SK-N-SH (cell line): ENCODE measurements at regions not wholly inside any gene's neighbourhood (a gene's known extent, or its start where the extent isn't known, plus 50 kb on each side); places are given as distances from the start of the nearest gene placed in this dataset.
A peak's percentile ranks its signal among the peaks of the same experiment; 100 is the strongest.

ENCODE experiments used
- CTCF ChIA-PET: fragments of 300-600, 350-600 bp; formaldehyde crosslinking; extraction: SDS; loops from one replicate; lab custom pipeline; 2021; lab: Yijun Ruan, JAX
- POLR2A ChIA-PET: fragments of 350-600 bp; sonication (Branson Sonifier 250); formaldehyde crosslinking; extraction: SDS; loops from one replicate; lab custom pipeline; 2020; ENCODE audit warnings: antibody characterized with exemption, inconsistent platforms; lab: Yijun Ruan, JAX
- DNase-seq: peaks from one replicate; pipeline ENCODE4 v3.0.0; 2012
- H2AFZ ChIP-seq: fragments of 200-600 bp; sonication (generic); 2 replicates; pipeline ENCODE4 v1.8.1; 2016; ENCODE audit warnings: antibody characterized with exemption, mild to moderate bottlenecking, low read depth
- H3F3A ChIP-seq: fragments of 200-600 bp; sonication (generic); replicated peaks from 2 replicates; pipeline ENCODE3; 2016; ENCODE audit warnings: antibody characterized with exemption, mild to moderate bottlenecking; ENCODE audit not compliant: insufficient read depth
- H3K27ac ChIP-seq, 2 experiments: fragments of 200-500 bp in 1 of 2; fragments of 200-600 bp in 1 of 2; sonication (Bioruptor generic) in 1 of 2; sonication (generic), shearing (Covaris generic) in 1 of 2; 2 replicates each; pipeline versions ENCODE4 v1.5.1 to v1.6.1; 2014 to 2016; ENCODE audit warnings: low read depth in 2 of 2, inconsistent platforms in 1 of 2, low read length in 1 of 2, mild to moderate bottlenecking in 1 of 2, mixed read lengths in 1 of 2
- H3K27me3 ChIP-seq: fragments of 200-600 bp; sonication (generic), shearing (Covaris generic); 2 replicates; pipeline ENCODE4 v1.6.1; 2016; ENCODE audit warnings: mixed run types; ENCODE audit not compliant: insufficient read depth
- H3K36me3 ChIP-seq, 2 experiments: fragments of 200-500 bp in 1 of 2; fragments of 200-600 bp in 1 of 2; sonication (Bioruptor generic) in 1 of 2; sonication (generic) in 1 of 2; replicated peaks in 1 of 2; 2 replicates each; pipeline versions ENCODE3 to v1.5.1; 2014 to 2016; ENCODE audit warnings: low read length in 1 of 2, mild to moderate bottlenecking in 1 of 2; ENCODE audit not compliant: insufficient read depth in 2 of 2, control insufficient read depth in 1 of 2
- H3K4me1 ChIP-seq, 2 experiments: fragments of 200-500 bp in 1 of 2; fragments of 200-600 bp in 1 of 2; sonication (Bioruptor generic) in 1 of 2; sonication (generic), shearing (Covaris generic) in 1 of 2; 2 replicates each; pipeline versions ENCODE4 v1.5.1 to v1.6.1; 2014 to 2016; ENCODE audit warnings: low read depth in 1 of 2, low read length in 1 of 2, mixed run types in 1 of 2; ENCODE audit not compliant: insufficient read depth in 2 of 2, control insufficient read depth in 1 of 2
- H3K4me2 ChIP-seq: fragments of 200-600 bp; sonication (generic), shearing (Covaris generic); 2 replicates; pipeline ENCODE4 v1.6.1; 2017; ENCODE audit warnings: mixed run types
- H3K4me3 ChIP-seq, 2 experiments: fragments of 200-500 bp in 1 of 2; fragments of 200-600 bp in 1 of 2; sonication (Bioruptor generic) in 1 of 2; sonication (generic), shearing (Covaris generic) in 1 of 2; 2 replicates each; pipeline versions ENCODE4 v1.5.1 to v1.8.1; 2014 to 2016; ENCODE audit warnings: low read depth in 2 of 2, inconsistent platforms in 1 of 2, low read length in 1 of 2, mild to moderate bottlenecking in 1 of 2, mixed read lengths in 1 of 2, moderate library complexity in 1 of 2
- H3K79me2 ChIP-seq: fragments of 200-600 bp; sonication (generic); 2 replicates; pipeline ENCODE4 v1.8.1; 2017; ENCODE audit warnings: mild to moderate bottlenecking; ENCODE audit not compliant: insufficient read depth
- H3K9ac ChIP-seq: fragments of 200-600 bp; sonication (generic); 2 replicates; pipeline ENCODE4 v1.6.1; 2017; ENCODE audit warnings: mixed run types
- H3K9me2 ChIP-seq: fragments of 200-600 bp; sonication (generic); 2 replicates; pipeline ENCODE4 v1.6.1; 2017; ENCODE audit warnings: mixed run types
- H3K9me3 ChIP-seq: fragments of 200-600 bp; sonication (generic); 2 replicates; pipeline ENCODE4 v1.6.1; 2017; ENCODE audit warnings: mixed run types, mild to moderate bottlenecking, moderate library complexity
- H4K20me1 ChIP-seq: fragments of 200-600 bp; sonication (generic); 2 replicates; pipeline ENCODE4 v1.6.1; 2017; ENCODE audit warnings: mild to moderate bottlenecking, mixed run types; ENCODE audit not compliant: insufficient read depth
- CHD2 ChIP-seq: fragments of 150-350 bp; IDR thresholded peaks from 2 replicates; pipeline ENCODE4 v1.6.1; 2018; ENCODE audit warnings: low read length; ENCODE audit not compliant: partially characterized antibody
- EP300 ChIP-seq, 2 experiments: IDR thresholded peaks; 2 replicates each; pipeline versions ENCODE4 v1.4.0 to v1.6.1; 2012; ENCODE audit warnings: borderline replicate concordance in 1 of 2, low read depth in 1 of 2, low read length in 1 of 2
- EZH2phosphoT487 ChIP-seq: fragments of 200-600 bp; sonication (generic); IDR thresholded peaks from 2 replicates; pipeline ENCODE4 v1.6.1; 2017; ENCODE audit warnings: low read depth, mixed run types, mild to moderate bottlenecking, antibody characterized with exemption, moderate library complexity, borderline replicate concordance
- FOXJ3 ChIP-seq: sonication (generic); formaldehyde crosslinking; IDR thresholded peaks from 2 replicates; pipeline ENCODE4 v1.5.1; 2020; ENCODE audit warnings: mild to moderate bottlenecking, missing genetic modification reagents
- GABPA ChIP-seq: IDR thresholded peaks from 2 replicates; pipeline ENCODE4 v1.4.0; 2012; ENCODE audit warnings: low read depth, mild to moderate bottlenecking
- GATA2 ChIP-seq: sonication (generic); formaldehyde crosslinking; IDR thresholded peaks from 2 replicates; pipeline ENCODE4 v1.5.0; 2020; ENCODE audit warnings: mild to moderate bottlenecking, missing genetic modification reagents
- IRF3 ChIP-seq: fragments of 150-350 bp; IDR thresholded peaks from 2 replicates; pipeline ENCODE4 v1.6.1; 2016; ENCODE audit warnings: mild to moderate bottlenecking, low read depth, low read length
- MEF2A ChIP-seq: IDR thresholded peaks from 2 replicates; pipeline ENCODE4 v1.4.0; 2012; ENCODE audit warnings: low read depth, borderline replicate concordance
- MXI1 ChIP-seq: IDR thresholded peaks from 2 replicates; pipeline ENCODE4 v1.6.1; 2012; ENCODE audit warnings: mild to moderate bottlenecking, low read depth, low read length, improper control_type of control experiment
- RCOR1 ChIP-seq: fragments of 150-350 bp; IDR thresholded peaks from 2 replicates; pipeline ENCODE4 v1.6.1; 2017; ENCODE audit warnings: antibody characterized with exemption, low read length
- RFX5 ChIP-seq: IDR thresholded peaks from 2 replicates; pipeline ENCODE4 v1.6.1; 2012; ENCODE audit warnings: mild to moderate bottlenecking, improper control_type of control experiment, low read length
- SMC3 ChIP-seq: IDR thresholded peaks from 2 replicates; pipeline ENCODE4 v1.6.1; 2012; ENCODE audit warnings: low read depth, low read length, improper control_type of control experiment
- TEAD4 ChIP-seq: IDR thresholded peaks from 2 replicates; pipeline ENCODE4 v1.4.0; 2012; ENCODE audit warnings: mild to moderate bottlenecking, borderline replicate concordance; ENCODE audit not compliant: insufficient read depth
- YY1 ChIP-seq: IDR thresholded peaks from 2 replicates; pipeline ENCODE4 v1.4.0; 2012; ENCODE audit warnings: low read depth, mild to moderate bottlenecking
- ZBTB33 ChIP-seq: IDR thresholded peaks from 2 replicates; pipeline ENCODE4 v1.4.0; 2012; ENCODE audit warnings: low read depth, borderline replicate concordance
- whole genome bisulfite sequencing: methylation state at CpG from one replicate; pipeline ENCODE4 v1.1.6; 2017; ENCODE audit warnings: low lambda C conversion rate; 5-methylcytosine and 5-hydroxymethylcytosine counted together
- TF ChIP-seq, protein P1 (sequence below): IDR thresholded peaks from 2 replicates; pipeline ENCODE4 v1.6.1; 2012; ENCODE audit warnings: mild to moderate bottlenecking, low read depth, low read length, moderate library complexity
- TF ChIP-seq, protein P2 (sequence below): fragments of 200-600 bp; sonication (generic); IDR thresholded peaks from 2 replicates; pipeline ENCODE4 v1.6.1; 2017; ENCODE audit warnings: antibody characterized with exemption, mild to moderate bottlenecking, moderate library complexity

DNA sequence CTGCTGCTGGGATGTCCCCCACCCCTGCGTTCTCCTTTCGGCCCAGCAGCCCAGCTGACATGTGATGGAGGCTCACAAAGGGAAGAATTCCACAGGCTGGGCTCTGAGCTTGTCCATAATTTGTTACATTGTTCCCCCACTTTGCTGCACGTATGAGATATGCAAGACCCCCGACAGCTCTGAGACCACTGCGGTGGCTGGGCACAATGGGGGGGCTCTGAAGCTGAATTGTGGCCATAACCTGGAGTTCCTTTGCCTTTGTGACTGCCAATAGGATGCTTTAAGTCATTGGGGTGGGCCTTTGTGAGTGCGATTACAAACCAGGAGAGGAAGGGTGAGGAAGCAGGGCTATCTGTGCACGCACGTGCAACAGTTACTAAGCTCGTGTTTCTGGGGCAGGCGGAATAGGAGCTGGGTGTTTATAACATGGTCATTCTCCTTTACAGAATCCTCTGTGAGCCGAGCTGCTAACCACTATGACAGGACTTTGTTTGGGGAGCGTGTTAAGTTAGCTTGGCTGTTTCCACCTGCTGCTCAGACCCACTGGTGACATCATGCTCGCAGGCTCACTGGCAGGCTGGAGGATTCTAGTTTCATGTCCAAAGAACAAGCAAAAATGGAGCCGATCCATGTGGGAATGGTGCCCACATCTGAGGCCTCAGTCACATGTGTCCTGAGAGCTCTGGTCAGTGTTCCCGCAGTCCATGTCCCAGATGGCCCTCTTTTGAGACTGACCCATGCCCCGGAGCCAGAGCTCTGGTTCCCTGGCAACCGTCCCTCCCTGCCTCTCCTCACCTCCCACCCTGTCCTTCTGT is 208.3 kb upstream of the SALL1 start:
- Histone ChIP-seq H3K9ac (no peak overlapping the region), H3K9me3 (no peaks in the 10 kb centered on the region), H3K4me1 (peaks cover 0 to 10% of the 10 kb centered on the region in 2 experiments; a peak in 1 of 4 replicates), H3K27me3 (no peaks in the 10 kb centered on the region), H3K27ac (0 out of 4 replicates have a peak overlapping the region, but pooled peaks of 1 of the 2 experiments have one; percentile 28), H2AFZ (no peak overlapping the region), H3K79me2 (no peaks in the 10 kb centered on the region), H3F3A (no peaks in the 10 kb centered on the region), H3K9me2 (no peaks in the 10 kb centered on the region), H3K4me3 (no peak overlapping the region), H3K4me2 (no peak overlapping the region), H4K20me1 (no peaks in the 10 kb centered on the region), H3K36me3 (no peaks in the 10 kb centered on the region)
- ChIA-PET CTCF (interaction anchor here (1.3 kb wide), 1 partner anchor 612 kb away, joined by 3 read pairs; no protein-coding TSS in a partner anchor), POLR2A (no interaction called here)
- TF ChIP-seq MEF2A (no peak), CHD2 (no peak), MXI1 (peak; percentile 36; the same call in 1 of the 2 replicates), TEAD4 (no peak), EZH2phosphoT487 (no peak), IRF3 (no peak), GATA2 (no peak; the same call in 1 of the 2 replicates), SMC3 (no peak), ZBTB33 (no peak), RCOR1 (peak; percentile 44; the same call in 1 of the 2 replicates), RFX5 (no peak), GABPA (no peak), YY1 (no peak), EP300 (IDR thresholded peaks at IDR 0.05; ENCODE audit: borderline replicate concordance in 1 of 2, low read depth in 1 of 2, low read length in 1 of 2) (peak in 1 of 2 experiments; percentile 73; a peak in 1 of 4 replicates), FOXJ3 (CRISPR knock-in tag) (0 out of 2 replicates have a peak, but pooled peaks have one; percentile 32)
- TF ChIP-seq, protein P1, sequence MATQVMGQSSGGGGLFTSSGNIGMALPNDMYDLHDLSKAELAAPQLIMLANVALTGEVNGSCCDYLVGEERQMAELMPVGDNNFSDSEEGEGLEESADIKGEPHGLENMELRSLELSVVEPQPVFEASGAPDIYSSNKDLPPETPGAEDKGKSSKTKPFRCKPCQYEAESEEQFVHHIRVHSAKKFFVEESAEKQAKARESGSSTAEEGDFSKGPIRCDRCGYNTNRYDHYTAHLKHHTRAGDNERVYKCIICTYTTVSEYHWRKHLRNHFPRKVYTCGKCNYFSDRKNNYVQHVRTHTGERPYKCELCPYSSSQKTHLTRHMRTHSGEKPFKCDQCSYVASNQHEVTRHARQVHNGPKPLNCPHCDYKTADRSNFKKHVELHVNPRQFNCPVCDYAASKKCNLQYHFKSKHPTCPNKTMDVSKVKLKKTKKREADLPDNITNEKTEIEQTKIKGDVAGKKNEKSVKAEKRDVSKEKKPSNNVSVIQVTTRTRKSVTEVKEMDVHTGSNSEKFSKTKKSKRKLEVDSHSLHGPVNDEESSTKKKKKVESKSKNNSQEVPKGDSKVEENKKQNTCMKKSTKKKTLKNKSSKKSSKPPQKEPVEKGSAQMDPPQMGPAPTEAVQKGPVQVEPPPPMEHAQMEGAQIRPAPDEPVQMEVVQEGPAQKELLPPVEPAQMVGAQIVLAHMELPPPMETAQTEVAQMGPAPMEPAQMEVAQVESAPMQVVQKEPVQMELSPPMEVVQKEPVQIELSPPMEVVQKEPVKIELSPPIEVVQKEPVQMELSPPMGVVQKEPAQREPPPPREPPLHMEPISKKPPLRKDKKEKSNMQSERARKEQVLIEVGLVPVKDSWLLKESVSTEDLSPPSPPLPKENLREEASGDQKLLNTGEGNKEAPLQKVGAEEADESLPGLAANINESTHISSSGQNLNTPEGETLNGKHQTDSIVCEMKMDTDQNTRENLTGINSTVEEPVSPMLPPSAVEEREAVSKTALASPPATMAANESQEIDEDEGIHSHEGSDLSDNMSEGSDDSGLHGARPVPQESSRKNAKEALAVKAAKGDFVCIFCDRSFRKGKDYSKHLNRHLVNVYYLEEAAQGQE = no peak
- TF ChIP-seq, protein P2, sequence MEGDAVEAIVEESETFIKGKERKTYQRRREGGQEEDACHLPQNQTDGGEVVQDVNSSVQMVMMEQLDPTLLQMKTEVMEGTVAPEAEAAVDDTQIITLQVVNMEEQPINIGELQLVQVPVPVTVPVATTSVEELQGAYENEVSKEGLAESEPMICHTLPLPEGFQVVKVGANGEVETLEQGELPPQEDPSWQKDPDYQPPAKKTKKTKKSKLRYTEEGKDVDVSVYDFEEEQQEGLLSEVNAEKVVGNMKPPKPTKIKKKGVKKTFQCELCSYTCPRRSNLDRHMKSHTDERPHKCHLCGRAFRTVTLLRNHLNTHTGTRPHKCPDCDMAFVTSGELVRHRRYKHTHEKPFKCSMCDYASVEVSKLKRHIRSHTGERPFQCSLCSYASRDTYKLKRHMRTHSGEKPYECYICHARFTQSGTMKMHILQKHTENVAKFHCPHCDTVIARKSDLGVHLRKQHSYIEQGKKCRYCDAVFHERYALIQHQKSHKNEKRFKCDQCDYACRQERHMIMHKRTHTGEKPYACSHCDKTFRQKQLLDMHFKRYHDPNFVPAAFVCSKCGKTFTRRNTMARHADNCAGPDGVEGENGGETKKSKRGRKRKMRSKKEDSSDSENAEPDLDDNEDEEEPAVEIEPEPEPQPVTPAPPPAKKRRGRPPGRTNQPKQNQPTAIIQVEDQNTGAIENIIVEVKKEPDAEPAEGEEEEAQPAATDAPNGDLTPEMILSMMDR = no peak
- peak; percentile 73 for DNase-seq
- WGBS = 52% methylated on average over 16 of the region's 17 CpGs
